ENCODE measurements at regions not wholly inside any gene's neighbourhood (a gene's known extent, or its start where the extent isn't known, plus 50 kb on each side); places are given as distances from the start of the nearest gene placed in this dataset.

- ATAC-seq, result no peak
- no peak for DNase-seq (ENCODE audit: missing footprints)
- intact Hi-C loops (cut with DNase I), result no loop called here
These were observed 127.2 kb upstream of the SYNPR start for GRCh38 chr3:63150880-63151279.

DNA sequence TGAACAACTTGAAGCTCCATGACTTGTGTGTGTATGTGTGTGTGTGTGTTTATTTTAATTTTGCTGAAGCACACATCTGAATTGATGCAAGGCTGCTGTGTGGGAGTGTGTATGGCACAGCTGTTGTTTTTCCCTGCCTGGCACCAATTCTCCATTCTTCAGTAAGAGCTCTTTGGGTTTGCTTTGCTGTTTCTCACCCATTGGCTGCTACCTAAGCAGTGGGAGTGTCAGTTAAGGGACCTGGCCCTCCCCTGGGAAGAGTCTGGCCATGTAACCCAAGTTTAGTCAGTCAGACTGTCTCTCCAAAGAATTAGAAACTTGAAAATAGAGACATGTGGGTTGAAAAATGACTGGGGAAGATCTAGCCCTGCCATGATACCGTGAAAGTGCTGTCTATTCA is 126.2 kb upstream of the SYNPR start:
- intact Hi-C loops (cut with DNase I), result no loop called here
- DNase-seq (ENCODE audit: missing footprints) (no peak), ATAC-seq (no peak)

DNA sequence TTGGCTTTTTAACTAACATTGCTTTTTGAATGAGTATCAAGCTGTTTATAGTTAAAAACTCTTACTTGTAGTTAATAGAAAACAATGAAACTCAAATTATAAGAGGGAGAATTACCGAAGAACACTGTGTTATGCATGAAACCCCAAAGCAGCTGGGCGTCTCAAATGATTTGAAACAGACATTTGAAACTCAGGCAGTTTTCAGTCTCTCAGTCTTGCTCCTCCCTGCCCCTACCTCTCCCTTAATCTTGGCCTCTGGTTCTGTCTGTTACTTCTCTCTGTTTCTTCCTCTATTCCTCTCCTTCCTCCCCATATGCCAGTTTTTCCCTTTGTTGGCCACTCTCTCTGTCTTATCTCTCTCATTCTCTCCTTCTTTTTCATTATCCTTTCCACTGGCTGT is 118.3 kb upstream of the SYNPR start:
- ATAC-seq (no peak), DNase-seq (ENCODE audit: missing footprints) (no peak)
- intact Hi-C loops (cut with DNase I), result no loop called here

DNA sequence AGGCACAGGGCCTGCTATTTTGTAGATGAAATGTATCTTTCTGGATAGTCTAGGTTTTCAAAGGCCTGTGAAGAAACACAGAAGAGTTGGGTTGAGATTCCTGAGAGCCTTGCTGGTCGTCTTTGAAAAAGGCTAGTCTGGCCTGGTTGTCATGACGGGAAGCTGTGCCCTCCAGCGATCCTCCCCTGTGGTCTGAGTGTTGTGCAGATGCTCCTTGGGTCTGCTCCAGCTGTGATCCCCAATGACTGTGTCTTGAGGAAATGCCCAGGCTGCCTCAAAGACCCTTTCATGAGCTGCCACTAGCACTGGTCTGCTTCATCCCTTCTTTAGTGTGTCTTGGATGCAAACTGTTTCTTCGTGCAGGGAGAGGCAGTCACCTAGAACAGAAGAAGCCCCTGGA is 111.0 kb upstream of the SYNPR start:
- ATAC-seq (no peak), DNase-seq (ENCODE audit: missing footprints) (no peak)
- intact Hi-C loops (cut with DNase I), result no loop called here

- DNase-seq (ENCODE audit: missing footprints) (no peak), ATAC-seq (no peak)
- intact Hi-C loops (cut with DNase I), result no loop called here
These were observed 109.9 kb upstream of the SYNPR start for GRCh38 chr3:63168179-63168578.

DNA sequence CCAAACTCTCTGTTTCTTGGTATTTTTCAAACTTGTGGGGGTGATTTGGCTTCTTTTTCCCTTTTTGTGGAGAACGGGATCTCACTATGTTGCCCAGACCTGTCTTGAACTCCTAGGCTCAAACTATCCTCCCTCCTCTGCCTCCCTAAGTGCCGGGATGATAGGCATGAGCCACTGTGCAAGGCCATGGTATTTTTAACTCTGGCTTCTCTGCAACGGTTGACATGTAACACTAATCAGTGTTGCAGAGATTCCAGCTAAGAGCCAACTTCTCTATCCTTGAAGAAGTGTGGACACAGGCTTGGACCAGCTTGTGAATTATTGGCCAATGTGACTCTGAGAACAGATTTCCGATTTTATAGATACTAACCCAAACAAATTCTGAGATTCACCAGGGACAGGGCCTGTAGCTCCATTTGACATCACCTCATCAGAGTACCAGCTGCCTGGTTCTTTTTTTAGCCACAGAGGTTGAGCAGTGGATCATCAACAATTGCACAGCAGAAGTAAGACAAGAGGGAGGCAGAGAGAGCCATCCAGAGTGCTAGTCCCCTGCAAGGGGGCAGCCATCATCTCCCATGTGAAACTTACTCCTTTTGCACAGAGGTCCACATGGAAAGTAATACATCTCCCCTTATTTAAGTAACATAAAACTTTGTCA is 98.1 kb upstream of the SYNPR start:
- intact Hi-C loops (cut with DNase I), result no loop called here
- no peak for DNase-seq (ENCODE audit: missing footprints)
- peak; percentile 68 for ATAC-seq

- ATAC-seq (no peak), DNase-seq (ENCODE audit: missing footprints) (no peak)
- intact Hi-C loops (cut with DNase I), result loop anchor here (10.0 kb wide), 1 partner anchor 357 kb away; no protein-coding TSS in a partner anchor
These were observed 85.9 kb upstream of the SYNPR start for GRCh38 chr3:63192248-63192647.

DNA sequence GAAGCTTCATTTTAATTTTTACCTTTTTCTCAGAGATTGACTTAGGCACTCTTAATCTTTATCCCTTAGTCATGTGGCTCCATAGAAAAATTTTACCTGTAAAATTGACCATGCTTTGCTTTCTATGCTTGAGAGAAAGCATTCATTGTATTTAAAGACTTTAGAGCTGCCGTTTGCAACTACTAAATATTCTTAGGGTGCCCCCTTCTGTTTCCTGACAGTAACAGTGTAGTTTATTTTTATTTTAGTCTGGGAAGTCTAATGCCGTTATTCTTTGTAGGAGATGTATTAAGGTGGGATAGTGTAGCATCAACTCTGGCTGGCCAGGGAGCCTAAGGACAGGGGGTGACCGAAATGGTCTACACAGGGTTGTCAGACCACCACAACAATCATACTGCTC is 84.5 kb upstream of the SYNPR start:
- no peak for DNase-seq (ENCODE audit: missing footprints)
- ATAC-seq, result no peak
- intact Hi-C loops (cut with DNase I), result loop anchor here (2.0 to 10.0 kb wide), 2 partner anchors 359 to 529 kb away; no protein-coding TSS in a partner anchor

DNA sequence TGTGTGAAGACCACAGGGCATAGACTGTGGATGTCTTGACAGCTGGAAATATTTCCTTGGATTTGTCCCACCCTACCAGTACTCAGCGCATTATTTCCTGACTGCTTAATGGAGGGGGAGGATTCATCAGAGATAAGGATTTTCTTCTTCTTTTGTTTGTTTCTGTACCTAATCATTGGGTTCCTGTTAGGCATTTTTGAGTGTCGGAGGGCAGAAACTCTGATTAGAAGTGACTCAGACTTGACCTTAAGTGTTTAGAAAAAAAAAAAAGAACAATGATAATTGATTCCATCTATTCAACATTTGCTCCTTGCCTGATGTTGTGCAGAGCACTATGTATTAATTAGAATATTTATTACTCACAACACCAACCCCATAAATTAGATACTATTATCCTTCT is 78.5 kb upstream of the SYNPR start:
- DNase-seq (ENCODE audit: missing footprints), result no peak
- no peak for ATAC-seq
- intact Hi-C loops (cut with DNase I), result loop anchor here (10.0 kb wide), 1 partner anchor 365 kb away; no protein-coding TSS in a partner anchor

- no peak for ATAC-seq
- intact Hi-C loops (cut with DNase I), result no loop called here
- DNase-seq (ENCODE audit: missing footprints), result no peak
These were observed 75.6 kb upstream of the SYNPR start for GRCh38 chr3:63202529-63202928.

GRCh38 chr3:63207066-63207590 is 71.0 kb upstream of the SYNPR start:
- intact Hi-C loops (cut with DNase I), result no loop called here
- DNase-seq (ENCODE audit: missing footprints), result no peak
- ATAC-seq, result no peak

DNA sequence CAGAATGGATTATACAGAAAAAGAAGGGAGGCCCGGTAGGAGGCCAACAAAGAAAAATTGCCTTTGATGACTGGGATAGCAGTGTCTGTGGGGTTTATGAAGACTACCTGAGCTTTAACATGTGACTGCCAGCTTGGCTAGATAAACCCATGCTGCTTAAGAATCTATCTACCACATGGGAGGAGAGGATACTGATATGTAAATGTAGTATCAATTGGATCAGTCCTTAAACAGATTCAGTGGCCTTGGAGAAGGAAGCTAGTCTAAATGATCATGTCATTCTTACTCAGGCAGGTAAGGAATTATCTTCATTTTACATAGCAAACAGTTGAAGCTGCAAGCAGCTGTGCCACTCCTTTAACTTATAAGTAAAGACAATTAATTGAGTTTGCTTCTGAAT is 50.0 kb upstream of the SYNPR start:
- no peak for DNase-seq (ENCODE audit: missing footprints)
- no peak for ATAC-seq
- intact Hi-C loops (cut with DNase I), result loop anchor here (10.0 kb wide), 1 partner anchor 563 kb away; no protein-coding TSS in a partner anchor
